Psoas muscle (tissue), 7 donors: ENCODE measurements at regions not wholly inside any gene's neighbourhood (a gene's known extent, or its start where the extent isn't known, plus 50 kb on each side); places are given as distances from the start of the nearest gene placed in this dataset.

Source experiments
- ATAC-seq, 4 donors: fragments of 200-7000 bp; cut with Tn5 transposase; one replicate each; pipeline ENCODE4 v1.9.1; 2020; ENCODE audit warnings: moderate library complexity in 3 of 4, mild to moderate bottlenecking in 2 of 4
- DNase-seq, 2 donors: peaks; one replicate each; pipeline ENCODE4 v3.0.0-alpha.2; 2020
- H3K27ac ChIP-seq: fragments of 200-600 bp; one replicate; pipeline ENCODE4 v1.8.0; 2022
- H3K27me3 ChIP-seq, 3 donors: fragments of 200-600 bp in 1 of 3; one replicate each; pipeline versions ENCODE4 v1.6.1 to v1.8.0; 2013 to 2022; ENCODE audit warnings: low read length in 2 of 3, mild to moderate bottlenecking in 2 of 3, moderate library complexity in 1 of 3; ENCODE audit not compliant: insufficient read depth in 3 of 3
- H3K36me3 ChIP-seq, 2 donors: fragments of 200-600 bp in 1 of 2; one replicate each; pipeline versions ENCODE4 v1.6.1 to v1.8.0; 2013 to 2022; ENCODE audit warnings: low read depth in 1 of 2, mild to moderate bottlenecking in 1 of 2, moderate library complexity in 1 of 2; ENCODE audit not compliant: insufficient read depth in 1 of 2
- H3K4me1 ChIP-seq: fragments of 200-600 bp; one replicate; pipeline ENCODE4 v1.8.0; 2022
- H3K4me3 ChIP-seq: fragments of 200-600 bp; one replicate; pipeline ENCODE4 v1.8.0; 2022; ENCODE audit warnings: mild to moderate bottlenecking
- H3K9me3 ChIP-seq: fragments of 200-600 bp; one replicate; pipeline ENCODE4 v1.8.0; 2022
- CTCF ChIP-seq: fragments of 200-600 bp; IDR thresholded peaks from one replicate; pipeline ENCODE4 v1.8.0; 2022; ENCODE audit warnings: antibody characterized with exemption
- WGBS, 3 donors: extraction: QIAGEN DNeasy Blood & Tissue Kit; methylation state at CpG; one replicate each; pipeline versions ENCODE4 v1.1.6 to v1.1.7; 2013; 5-methylcytosine and 5-hydroxymethylcytosine counted together
- intact Hi-C, 2 donors: fragments of 100-400 bp; cut with DNase I; formaldehyde crosslinking; loops; one replicate each; pipeline versions ENCODE4 v1.11.0 to v1.14.2; 2022
- donor health status: healthy with polysubstance abuse.
- donor health status: DM: no; HTN: no; CAD: no; lungs with moderate emphysema.
- donor health status: Bipolar disorder and iron deficiency.
- donor health status: healthy.
- donor health status: DM: yes; HTN: yes; CAD: no.
- donor health status: DM: no; HTN: no; CAD: no.
- donor health status: DM: yes; HTN: yes; CAD: no.

GRCh38 chr21:20942523-20942922 is 55.7 kb upstream of the NCAM2 start:
- Histone ChIP-seq H3K27me3 (no peaks in the 10 kb centered on the region), H3K9me3 (no peaks in the 10 kb centered on the region), H3K4me1 (no peaks in the 10 kb centered on the region), H3K4me3 (no peak overlapping the region), H3K36me3 (no peaks in the 10 kb centered on the region), H3K27ac (no peak overlapping the region)
- intact Hi-C loops = no loop called here
- no peak for DNase-seq
- no peak for ATAC-seq
- WGBS, 3 donors = 83 to 92% (median 86%) methylated on average over 1 of the region's 1 CpG
- TF ChIP-seq CTCF = no peak

GRCh38 chr21:20943561-20943997 is 54.6 kb upstream of the NCAM2 start:
- no peak for ATAC-seq
- no peaks in the 10 kb centered on the region for H3K4me1 ChIP-seq
- H3K27me3 ChIP-seq = no peaks in the 10 kb centered on the region
- no peak overlapping the region for H3K4me3 ChIP-seq
- H3K36me3 ChIP-seq = no peaks in the 10 kb centered on the region
- H3K27ac ChIP-seq = no peak overlapping the region
- no peak for TF ChIP-seq CTCF
- DNase-seq = no peak
- 11 to 21% (median 12%) methylated on average over 5 of the region's 5 CpGs for WGBS, 3 donors
- H3K9me3 ChIP-seq = no peaks in the 10 kb centered on the region
- intact Hi-C loops = no loop called here

DNA sequence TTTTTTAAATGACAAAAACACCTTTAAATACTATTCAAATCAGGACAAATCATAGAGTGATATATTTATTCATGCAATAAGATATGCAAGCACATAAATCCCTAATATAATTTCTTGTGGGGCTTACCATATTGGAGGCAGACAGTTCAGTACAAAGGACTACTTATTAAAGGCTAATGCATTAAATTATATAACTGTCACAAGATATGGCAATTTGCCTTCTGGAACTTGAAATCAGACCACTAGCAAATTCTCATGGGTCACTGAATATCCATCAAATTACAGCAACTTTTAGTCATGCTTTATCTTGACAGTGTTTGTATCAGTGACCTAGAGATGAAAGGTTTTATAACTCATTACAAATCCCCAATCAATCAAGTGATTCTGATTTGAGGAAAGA is 54.1 kb upstream of the NCAM2 start:
- TF ChIP-seq CTCF = no peak

GRCh38 chr21:20946701-20947100 is 51.5 kb upstream of the NCAM2 start:
- H3K36me3 ChIP-seq = no peaks in the 10 kb centered on the region
- ATAC-seq (no peak), DNase-seq (no peak)
- intact Hi-C loops = no loop called here
- no peaks in the 10 kb centered on the region for H3K4me1 ChIP-seq
- no peak overlapping the region for H3K27ac ChIP-seq
- no peaks in the 10 kb centered on the region for H3K27me3 ChIP-seq
- 49 to 68% (median 56%) methylated on average over 5 of the region's 5 CpGs for WGBS, 3 donors
- no peak overlapping the region for H3K4me3 ChIP-seq
- TF ChIP-seq CTCF = no peak
- no peaks in the 10 kb centered on the region for H3K9me3 ChIP-seq

More for the DNA sequence above, 54.1 kb upstream of the NCAM2 start:
- H3K36me3 ChIP-seq = no peaks in the 10 kb centered on the region
- H3K9me3 ChIP-seq = no peaks in the 10 kb centered on the region
- no peak overlapping the region for H3K4me3 ChIP-seq
- no peaks in the 10 kb centered on the region for H3K4me1 ChIP-seq
- H3K27ac ChIP-seq = no peak overlapping the region
- no peaks in the 10 kb centered on the region for H3K27me3 ChIP-seq
- ATAC-seq (no peak), DNase-seq (no peak)
- intact Hi-C loops = no loop called here
